ENCODE measurements at regions not wholly inside any gene's neighbourhood (a gene's known extent, or its start where the extent isn't known, plus 50 kb on each side); places are given as distances from the start of the nearest gene placed in this dataset.
"Not testable (repeated sequence)": the region's sequence is repeated elsewhere in the genome, so short reads cannot be mapped to it uniquely, and the experiment has no call there.

DNA sequence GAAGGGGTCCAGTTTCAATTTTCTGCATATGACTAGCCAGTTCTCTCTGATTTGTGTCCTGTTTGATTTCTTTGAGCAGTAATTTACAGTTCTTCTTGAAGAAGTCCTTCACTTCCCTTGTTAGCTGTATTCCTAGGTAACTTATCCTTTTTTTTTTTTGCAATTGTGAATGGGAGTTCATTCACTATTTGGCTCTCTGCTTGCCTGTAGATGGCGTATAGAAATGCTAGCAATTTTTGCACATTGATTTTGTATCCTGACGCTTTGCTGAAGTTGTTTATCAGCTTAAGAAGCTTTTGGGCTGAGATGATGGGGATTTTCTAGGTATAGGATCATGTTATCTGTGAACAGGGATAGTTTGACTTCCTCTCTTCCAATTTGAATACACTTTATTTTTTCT, 77.6 kb upstream of the NID2 start:
- no peak overlapping the region for H3K27ac ChIP-seq
- TF ChIP-seq CTCF (conservative IDR thresholded peaks at IDR 0.05), result peak; percentile 73

- H3K27ac ChIP-seq, result not testable (repeated sequence)
Measured at GRCh38 chr14:52144099-52144498, 75.2 kb upstream of the NID2 start.

DNA sequence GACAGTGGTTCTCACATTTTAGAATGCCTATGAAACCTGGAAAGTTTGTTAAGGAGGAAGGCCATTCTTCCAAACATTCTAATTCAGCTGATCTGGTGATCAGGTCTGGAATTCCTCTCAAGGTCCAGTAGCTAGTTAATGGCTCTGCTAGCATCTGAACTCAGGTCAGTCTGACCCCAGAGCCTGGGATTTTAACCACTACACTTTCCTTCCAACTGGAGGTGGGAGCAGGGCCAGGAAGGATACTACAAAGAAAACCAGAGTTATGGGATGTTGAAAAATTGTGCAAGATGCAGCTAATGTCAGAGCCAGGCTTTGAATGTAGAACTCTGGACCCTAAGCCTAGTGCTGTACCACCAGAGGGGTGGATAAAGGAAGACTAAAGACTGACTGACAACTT, 73.6 kb upstream of the NID2 start:
- H3K27ac ChIP-seq, result no peak overlapping the region
- no peak for TF ChIP-seq CTCF (conservative IDR thresholded peaks at IDR 0.05)

GRCh38 chr14:52131640-52132320, 62.9 kb upstream of the NID2 start:
- H3K27ac ChIP-seq, result no peak overlapping the region
- TF ChIP-seq CTCF (conservative IDR thresholded peaks at IDR 0.05), result peak; percentile 75

DNA sequence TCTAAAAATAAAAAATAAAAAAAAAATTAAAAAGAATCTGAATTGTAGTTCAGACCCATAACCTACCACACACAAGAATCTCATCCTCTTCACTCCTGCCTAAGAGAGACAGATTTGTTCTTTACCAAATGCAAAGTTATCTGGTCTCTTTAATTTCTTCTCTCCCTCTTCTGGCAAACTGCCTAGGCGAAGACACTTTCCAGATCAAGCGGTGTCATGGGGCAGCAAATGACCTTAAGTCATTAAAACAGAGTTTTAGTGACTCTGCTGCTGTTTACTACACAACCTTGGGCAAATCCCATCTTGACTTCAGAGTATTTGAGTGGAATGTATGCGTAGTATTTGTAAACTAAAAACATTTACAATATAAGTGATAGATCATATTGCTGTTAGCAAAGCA, 60.9 kb upstream of the NID2 start:
- no peak for TF ChIP-seq CTCF (conservative IDR thresholded peaks at IDR 0.05)
- H3K27ac ChIP-seq, result no peak overlapping the region

DNA sequence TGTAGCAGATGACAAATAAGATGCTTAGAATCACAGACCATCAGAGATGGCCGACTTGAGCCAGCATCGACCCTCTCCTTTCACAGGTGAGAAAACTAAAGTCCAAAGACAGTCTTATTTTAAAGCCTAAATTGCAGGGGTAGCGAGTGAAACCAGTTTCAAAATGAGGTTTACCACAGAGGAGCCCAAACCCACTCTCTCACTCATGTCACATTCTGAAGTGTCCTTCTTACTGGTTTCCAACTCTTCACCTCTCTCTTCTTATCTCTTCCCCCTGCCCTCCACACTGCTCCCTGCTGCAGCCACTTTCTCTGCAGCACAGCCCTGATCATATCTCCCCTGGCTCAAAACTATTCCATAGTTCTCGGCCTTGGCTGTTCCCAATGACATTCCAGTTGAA, 57.0 kb upstream of the NID2 start:
- no peak for TF ChIP-seq CTCF (conservative IDR thresholded peaks at IDR 0.05)
- H3K27ac ChIP-seq, result no peak overlapping the region

- TF ChIP-seq CTCF (conservative IDR thresholded peaks at IDR 0.05), result no peak
- no peak overlapping the region for H3K27ac ChIP-seq
Measured at GRCh38 chr14:52124791-52125684, 56.2 kb upstream of the NID2 start.

DNA sequence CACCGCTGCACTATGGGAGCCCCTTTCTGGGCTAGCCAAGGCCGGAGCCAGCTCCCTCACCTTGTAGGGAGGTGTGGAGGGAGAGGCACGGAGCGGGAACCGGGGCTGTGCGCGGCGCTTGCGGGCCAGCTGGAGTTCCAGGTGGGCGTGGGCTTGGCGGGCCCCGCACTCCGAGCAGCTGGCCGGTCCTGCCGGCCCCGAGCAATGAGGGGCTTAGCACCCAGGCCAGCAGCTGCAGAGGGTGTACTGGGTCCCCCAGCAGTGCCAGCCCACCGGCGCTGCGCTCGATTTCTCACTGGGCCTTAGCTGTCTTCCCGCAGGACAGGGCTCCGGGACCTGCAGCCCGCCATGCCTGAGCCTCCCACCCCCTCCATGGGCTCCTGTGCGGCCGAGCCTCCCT, 53.3 kb upstream of the NID2 start:
- not testable (repeated sequence) for H3K27ac ChIP-seq
